H9 (cell line): ENCODE measurements at regions not wholly inside any gene's neighbourhood (a gene's known extent, or its start where the extent isn't known, plus 50 kb on each side); places are given as distances from the start of the nearest gene placed in this dataset.

ENCODE experiments used
- DNase-seq: peaks from one replicate; pipeline ENCODE4 v3.0.0-alpha.2; 2017
- H2AFZ ChIP-seq: one replicate; pipeline ENCODE4 v1.6.1; 2013; ENCODE audit warnings: mild to moderate bottlenecking, low read length, control low read depth, moderate library complexity
- H2AK5ac ChIP-seq: 2 replicates; pipeline ENCODE4 v1.6.1; 2013; ENCODE audit warnings: low read length, control low read depth, mixed read lengths; ENCODE audit not compliant: insufficient read length
- H2BK120ac ChIP-seq: one replicate; pipeline ENCODE4 v1.6.1; 2013; ENCODE audit warnings: low read depth, mild to moderate bottlenecking, low read length, control low read depth, inconsistent platforms; ENCODE audit not compliant: poor library complexity, severe bottlenecking
- H2BK12ac ChIP-seq: 2 replicates; pipeline ENCODE4 v1.6.1; 2013; ENCODE audit warnings: low read length, control low read depth, mixed read lengths, low read depth; ENCODE audit not compliant: insufficient read length
- H2BK15ac ChIP-seq: 2 replicates; pipeline ENCODE4 v1.6.1; 2013; ENCODE audit warnings: low read depth, low read length, control low read depth
- H2BK20ac ChIP-seq: one replicate; pipeline ENCODE4 v1.6.1; 2013; ENCODE audit warnings: low read depth, mild to moderate bottlenecking, low read length, control low read depth, inconsistent platforms; ENCODE audit not compliant: poor library complexity, severe bottlenecking
- H2BK5ac ChIP-seq: 2 replicates; pipeline ENCODE4 v1.6.1; 2013; ENCODE audit warnings: low read length, control low read depth, mixed read lengths; ENCODE audit not compliant: insufficient read length
- H3K14ac ChIP-seq: 2 replicates; pipeline ENCODE4 v1.6.1; 2013; ENCODE audit warnings: low read length, control low read depth; ENCODE audit not compliant: insufficient read depth
- H3K18ac ChIP-seq: 2 replicates; pipeline ENCODE4 v1.6.1; 2013; ENCODE audit warnings: low read depth, mild to moderate bottlenecking, mixed read lengths, low read length, control low read depth; ENCODE audit not compliant: insufficient read length
- H3K23ac ChIP-seq: 2 replicates; pipeline ENCODE4 v1.6.1; 2013; ENCODE audit warnings: low read length, control low read depth, mixed read lengths, low read depth; ENCODE audit not compliant: insufficient read length
- H3K23me2 ChIP-seq: 2 replicates; pipeline ENCODE4 v1.6.1; 2013; ENCODE audit warnings: low read depth, mild to moderate bottlenecking, mixed read lengths, low read length, control low read depth; ENCODE audit not compliant: insufficient read length, poor library complexity, severe bottlenecking
- H3K27ac ChIP-seq: 2 replicates; pipeline ENCODE4 v1.5.1; 2013; ENCODE audit warnings: low read length, control low read depth, mixed read lengths, low read depth; ENCODE audit not compliant: insufficient read length
- H3K27me3 ChIP-seq: 2 replicates; pipeline ENCODE4 v1.6.1; 2013; ENCODE audit warnings: low read length, control low read depth, inconsistent platforms; ENCODE audit not compliant: insufficient read depth
- H3K4ac ChIP-seq: 2 replicates; pipeline ENCODE4 v1.6.1; 2013; ENCODE audit warnings: low read depth, mild to moderate bottlenecking, control low read depth, inconsistent platforms, low read length, moderate library complexity
- H3K4me1 ChIP-seq: 2 replicates; pipeline ENCODE4 v1.6.1; 2013; ENCODE audit warnings: low read length, control low read depth, inconsistent platforms; ENCODE audit not compliant: insufficient read depth
- H3K4me2 ChIP-seq: 2 replicates; pipeline ENCODE4 v1.6.1; 2013; ENCODE audit warnings: low read length, control low read depth, mixed read lengths; ENCODE audit not compliant: insufficient read length, insufficient read depth
- H3K56ac ChIP-seq: 2 replicates; pipeline ENCODE4 v1.6.1; 2013; ENCODE audit warnings: low read depth, mild to moderate bottlenecking, mixed read lengths, low read length, control low read depth; ENCODE audit not compliant: insufficient read length
- H3K79me1 ChIP-seq: 2 replicates; pipeline ENCODE4 v1.6.1; 2013; ENCODE audit warnings: low read depth, mild to moderate bottlenecking, moderate library complexity, low read length, control low read depth, inconsistent platforms; ENCODE audit not compliant: insufficient read depth, poor library complexity, severe bottlenecking
- H3K79me2 ChIP-seq: 2 replicates; pipeline ENCODE4 v1.6.1; 2013; ENCODE audit warnings: low read length, control low read depth, inconsistent platforms; ENCODE audit not compliant: insufficient read depth
- H3K9ac ChIP-seq: 2 replicates; pipeline ENCODE4 v1.6.1; 2013; ENCODE audit warnings: low read length, control low read depth, mixed read lengths; ENCODE audit not compliant: insufficient read length; ENCODE audit errors: extremely low read depth
- H3K9me3 ChIP-seq: one replicate; pipeline ENCODE4 v1.6.1; 2013; ENCODE audit warnings: low read depth, low read length, inconsistent platforms; ENCODE audit not compliant: control insufficient read depth
- H3T11ph ChIP-seq: one replicate; pipeline ENCODE4 v1.6.1; 2013; ENCODE audit warnings: mild to moderate bottlenecking, low read length, control low read depth, inconsistent platforms
- H4K20me1 ChIP-seq: one replicate; pipeline ENCODE4 v1.6.1; 2013; ENCODE audit not compliant: control insufficient read depth, insufficient read length, insufficient read depth
- H4K5ac ChIP-seq: 2 replicates; pipeline ENCODE4 v1.6.1; 2013; ENCODE audit warnings: low read depth, mild to moderate bottlenecking, mixed read lengths, low read length, control low read depth; ENCODE audit not compliant: insufficient read length
- H4K8ac ChIP-seq: replicated peaks from 2 replicates; pipeline ENCODE4 v1.6.1; 2013; ENCODE audit warnings: low read length, control low read depth, mixed read lengths, low read depth; ENCODE audit not compliant: insufficient read length
- H4K91ac ChIP-seq: 2 replicates; pipeline ENCODE4 v1.6.1; 2013; ENCODE audit warnings: low read depth, mild to moderate bottlenecking, moderate library complexity, mixed read lengths, low read length, control low read depth; ENCODE audit not compliant: insufficient read length
- H3K27ac Mint-ChIP-seq, 3 experiments: 2 replicates in 2 of 3; 3 replicates in 1 of 3; pipeline ENCODE4 v1.8.0; 2020 to 2021; ENCODE audit warnings: mixed read lengths in 3 of 3, mild to moderate bottlenecking in 1 of 3, moderate library complexity in 1 of 3
- H3K27me3 Mint-ChIP-seq: 2 replicates; pipeline ENCODE4 v1.8.0; 2021; ENCODE audit warnings: low read depth, mild to moderate bottlenecking, moderate library complexity, mixed read lengths
- H3K36me3 Mint-ChIP-seq, 3 experiments: 2 replicates in 2 of 3; 3 replicates in 1 of 3; pipeline ENCODE4 v1.8.0; 2020 to 2021; ENCODE audit warnings: low read depth in 3 of 3, mixed read lengths in 3 of 3; ENCODE audit not compliant: insufficient read depth in 1 of 3
- H3K4me1 Mint-ChIP-seq, 2 experiments: 2 replicates each; pipeline ENCODE4 v1.8.0; 2020; ENCODE audit warnings: mixed read lengths in 2 of 2
- H3K4me3 Mint-ChIP-seq, 2 experiments: 2 replicates in 1 of 2; 3 replicates in 1 of 2; pipeline ENCODE4 v1.8.0; 2020 to 2021; ENCODE audit warnings: mild to moderate bottlenecking in 2 of 2, mixed read lengths in 2 of 2, moderate library complexity in 1 of 2
- H3K9me3 Mint-ChIP-seq, 2 experiments: 2 replicates in 1 of 2; 3 replicates in 1 of 2; pipeline ENCODE4 v1.8.0; 2020; ENCODE audit warnings: mild to moderate bottlenecking in 2 of 2, mixed read lengths in 2 of 2, moderate library complexity in 1 of 2
- WGBS: extraction: QIAGEN DNeasy Blood & Tissue Kit; methylation state at CpG from one replicate; pipeline ENCODE4 v1.1.7; 2013; ENCODE audit warnings: missing lambda C conversion rate, low lambda C conversion rate, mixed read lengths; ENCODE audit not compliant: insufficient read length; ENCODE audit errors: extremely low coverage; 5-methylcytosine and 5-hydroxymethylcytosine counted together
- TF ChIP-seq, protein P1 (sequence below): fragments of 200-600 bp; sonication (generic); conservative IDR thresholded peaks from 3 replicates; pipeline ENCODE4 v1.8.0; 2021; ENCODE audit warnings: antibody characterized with exemption, mild to moderate bottlenecking

DNA sequence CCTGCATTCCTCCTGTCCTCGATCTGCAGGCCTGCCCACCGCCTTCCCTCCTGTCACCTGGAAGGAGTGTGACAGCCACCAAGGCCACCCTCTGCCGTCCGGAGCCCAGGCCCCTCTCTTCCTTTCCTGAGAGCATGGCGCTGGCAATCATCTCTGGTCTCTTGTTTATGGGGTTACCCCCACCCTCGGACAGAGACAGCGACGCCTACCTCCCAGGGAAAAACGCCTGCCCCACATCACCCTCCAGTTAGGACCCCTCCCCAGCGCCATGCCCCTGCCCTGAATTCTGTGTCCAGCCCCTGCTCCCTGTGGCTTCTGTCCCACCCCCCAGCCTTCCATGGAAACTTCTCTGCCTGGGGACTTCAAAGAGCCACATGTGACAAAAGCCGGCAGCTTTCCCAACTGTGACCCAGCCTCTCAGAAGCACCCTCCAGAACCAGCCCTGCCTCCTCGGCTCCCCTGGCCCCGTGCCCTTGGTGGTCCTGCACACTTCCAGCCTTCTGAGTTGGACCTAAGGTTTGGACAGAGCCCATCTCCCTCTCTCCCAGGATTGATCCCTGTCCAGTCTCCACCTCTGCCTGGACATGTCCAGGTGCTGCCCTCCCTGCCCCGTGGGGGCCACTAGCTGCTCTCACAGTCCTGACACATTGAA, 145.0 kb upstream of the HDAC4 start:
- H3K79me1 ChIP-seq, result no peaks in the 10 kb centered on the region
- H4K8ac ChIP-seq, result no peak overlapping the region
- DNase-seq, result no peak
- H3K4me2 ChIP-seq, result no peak overlapping the region
- H3K79me2 ChIP-seq, result no peaks in the 10 kb centered on the region
- H3K9me3 Mint-ChIP-seq, result peaks cover 0 to 3% of the 10 kb centered on the region in 2 experiments; a peak in 2 of 5 replicates
- H3K4ac ChIP-seq, result no peak overlapping the region; the same call in 1 of the 2 replicates
- no peak overlapping the region for H2BK15ac ChIP-seq
- H3K27ac ChIP-seq, result no peak overlapping the region
- no peaks in the 10 kb centered on the region for H3K4me1 ChIP-seq
- H4K5ac ChIP-seq, result no peak overlapping the region
- H4K91ac ChIP-seq, result no peak overlapping the region
- no peaks in the 10 kb centered on the region for H3K9me3 ChIP-seq
- H3K18ac ChIP-seq, result peak overlapping the region; percentile 9
- no peak overlapping the region for H3T11ph ChIP-seq
- no peak overlapping the region for H2AFZ ChIP-seq
- H3K4me3 Mint-ChIP-seq, result no peak overlapping the region
- no peak overlapping the region for H3K23ac ChIP-seq
- no peak overlapping the region for H3K9ac ChIP-seq
- no peak overlapping the region for H3K56ac ChIP-seq
- peak overlapping the region in 1 of 3 experiments; percentile 74; a peak in 2 of 7 replicates for H3K27ac Mint-ChIP-seq
- TF ChIP-seq, protein P1, sequence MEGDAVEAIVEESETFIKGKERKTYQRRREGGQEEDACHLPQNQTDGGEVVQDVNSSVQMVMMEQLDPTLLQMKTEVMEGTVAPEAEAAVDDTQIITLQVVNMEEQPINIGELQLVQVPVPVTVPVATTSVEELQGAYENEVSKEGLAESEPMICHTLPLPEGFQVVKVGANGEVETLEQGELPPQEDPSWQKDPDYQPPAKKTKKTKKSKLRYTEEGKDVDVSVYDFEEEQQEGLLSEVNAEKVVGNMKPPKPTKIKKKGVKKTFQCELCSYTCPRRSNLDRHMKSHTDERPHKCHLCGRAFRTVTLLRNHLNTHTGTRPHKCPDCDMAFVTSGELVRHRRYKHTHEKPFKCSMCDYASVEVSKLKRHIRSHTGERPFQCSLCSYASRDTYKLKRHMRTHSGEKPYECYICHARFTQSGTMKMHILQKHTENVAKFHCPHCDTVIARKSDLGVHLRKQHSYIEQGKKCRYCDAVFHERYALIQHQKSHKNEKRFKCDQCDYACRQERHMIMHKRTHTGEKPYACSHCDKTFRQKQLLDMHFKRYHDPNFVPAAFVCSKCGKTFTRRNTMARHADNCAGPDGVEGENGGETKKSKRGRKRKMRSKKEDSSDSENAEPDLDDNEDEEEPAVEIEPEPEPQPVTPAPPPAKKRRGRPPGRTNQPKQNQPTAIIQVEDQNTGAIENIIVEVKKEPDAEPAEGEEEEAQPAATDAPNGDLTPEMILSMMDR, result no peak
- H4K20me1 ChIP-seq, result no peaks in the 10 kb centered on the region
- H3K23me2 ChIP-seq, result no peaks in the 10 kb centered on the region
- no peaks in the 10 kb centered on the region for H3K27me3 ChIP-seq
- no peak overlapping the region for H3K14ac ChIP-seq
- H2BK120ac ChIP-seq, result no peak overlapping the region
- H3K27me3 Mint-ChIP-seq, result peaks cover 21% of the 10 kb centered on the region
- no CpG with 5 or more reads among the region's 14 CpGs for WGBS
- H2BK20ac ChIP-seq, result no peak overlapping the region
- H3K4me1 Mint-ChIP-seq, result no peaks in the 10 kb centered on the region
- no peak overlapping the region for H2BK12ac ChIP-seq
- H2AK5ac ChIP-seq, result no peak overlapping the region
- H2BK5ac ChIP-seq, result no peak overlapping the region
- H3K36me3 Mint-ChIP-seq, result no peaks in the 10 kb centered on the region
